ENCODE measurements at regions not wholly inside any gene's neighbourhood (a gene's known extent, or its start where the extent isn't known, plus 50 kb on each side); places are given as distances from the start of the nearest gene placed in this dataset.

DNA sequence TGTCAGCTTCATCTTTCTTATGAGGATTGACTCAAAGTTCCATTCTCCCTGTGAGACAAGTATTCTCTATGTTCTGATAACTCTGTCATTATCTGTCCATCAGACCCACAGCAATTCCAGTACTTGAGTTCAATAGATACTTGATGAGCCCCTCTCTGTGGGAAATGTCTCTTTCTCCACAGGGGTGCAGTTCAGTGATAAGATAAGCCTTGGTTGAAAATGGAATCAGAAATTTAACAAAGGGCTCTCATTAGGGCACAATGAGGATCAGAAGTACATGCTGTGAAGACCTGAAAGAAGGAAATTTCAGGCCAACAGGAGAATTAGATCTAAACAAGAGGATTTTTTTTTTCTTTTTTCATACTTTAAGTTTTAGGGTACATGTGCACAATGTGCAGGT is 737.3 kb downstream of the MTRR start:
- H4K20me1 ChIP-seq (ENCODE audit: insufficient read depth) = no peaks in the 10 kb centered on the region
- DNase-seq (ENCODE audit: low read depth, low spot score) = no peak
- peaks cover 1 to 33% of the 10 kb centered on the region in 2 experiments; a peak in 2 of 4 replicates for H3K9me3 ChIP-seq (ENCODE audit: control insufficient read depth in 1 of 2, insufficient read depth in 1 of 2, low read depth in 1 of 2, low read length in 2 of 2)
- CTCF ChIA-PET = no interaction called here
- no peak overlapping the region for H3K4me3 ChIP-seq (replicated peaks in 1 of 2; ENCODE audit: low read depth in 1 of 2, low read length in 2 of 2)
- no peaks in the 10 kb centered on the region for H3K36me3 ChIP-seq (ENCODE audit: control insufficient read depth in 1 of 2, insufficient read depth in 2 of 2, low read length in 2 of 2)
- no peaks in the 10 kb centered on the region for H3K27me3 ChIP-seq (ENCODE audit: insufficient read depth, low read length)
- RAD21 ChIA-PET (ENCODE audit: low non-redundant PET in 1 of 2, low total read pairs in 2 of 2, uncharacterized antibody in 2 of 2, unreplicated experiment in 2 of 2) = no interaction called here
- no peak overlapping the region for H3K4me2 ChIP-seq (ENCODE audit: low read length)
- no peak overlapping the region for H2AFZ ChIP-seq (ENCODE audit: low read depth, low read length, poor library complexity, severe bottlenecking)
- TF ChIP-seq YY1 (IDR thresholded peaks at IDR 0.05; ENCODE audit: extremely low read depth, insufficient replicate concordance, low read depth, low read length) (no peak), POLR2A (IDR thresholded peaks at IDR 0.05; ENCODE audit: borderline replicate concordance, extremely low read depth, insufficient read depth, insufficient read length) (no peak), TCF7L2 (IDR thresholded peaks at IDR 0.05; ENCODE audit: borderline replicate concordance, extremely low read depth, insufficient read depth, insufficient read length) (no peak), EZH2phosphoT487 (IDR thresholded peaks at IDR 0.05; ENCODE audit: borderline replicate concordance) (no peak), SIN3A (IDR thresholded peaks at IDR 0.05; ENCODE audit: low read depth) (no peak), EGR1 (IDR thresholded peaks at IDR 0.05; ENCODE audit: low read depth) (no peak), SRF (IDR thresholded peaks at IDR 0.05; ENCODE audit: low read depth) (no peak), POLR2AphosphoS5 (IDR thresholded peaks at IDR 0.05; ENCODE audit: low read depth, low read length) (no peak), ELF1 (IDR thresholded peaks at IDR 0.05; ENCODE audit: borderline replicate concordance, low read depth) (no peak), CBX3 (IDR thresholded peaks at IDR 0.05; ENCODE audit: low read depth) (no peak)
- TF ChIP-seq, protein P1, sequence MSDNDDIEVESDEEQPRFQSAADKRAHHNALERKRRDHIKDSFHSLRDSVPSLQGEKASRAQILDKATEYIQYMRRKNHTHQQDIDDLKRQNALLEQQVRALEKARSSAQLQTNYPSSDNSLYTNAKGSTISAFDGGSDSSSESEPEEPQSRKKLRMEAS (IDR thresholded peaks at IDR 0.05) = no peak
- TF ChIP-seq, protein P2, sequence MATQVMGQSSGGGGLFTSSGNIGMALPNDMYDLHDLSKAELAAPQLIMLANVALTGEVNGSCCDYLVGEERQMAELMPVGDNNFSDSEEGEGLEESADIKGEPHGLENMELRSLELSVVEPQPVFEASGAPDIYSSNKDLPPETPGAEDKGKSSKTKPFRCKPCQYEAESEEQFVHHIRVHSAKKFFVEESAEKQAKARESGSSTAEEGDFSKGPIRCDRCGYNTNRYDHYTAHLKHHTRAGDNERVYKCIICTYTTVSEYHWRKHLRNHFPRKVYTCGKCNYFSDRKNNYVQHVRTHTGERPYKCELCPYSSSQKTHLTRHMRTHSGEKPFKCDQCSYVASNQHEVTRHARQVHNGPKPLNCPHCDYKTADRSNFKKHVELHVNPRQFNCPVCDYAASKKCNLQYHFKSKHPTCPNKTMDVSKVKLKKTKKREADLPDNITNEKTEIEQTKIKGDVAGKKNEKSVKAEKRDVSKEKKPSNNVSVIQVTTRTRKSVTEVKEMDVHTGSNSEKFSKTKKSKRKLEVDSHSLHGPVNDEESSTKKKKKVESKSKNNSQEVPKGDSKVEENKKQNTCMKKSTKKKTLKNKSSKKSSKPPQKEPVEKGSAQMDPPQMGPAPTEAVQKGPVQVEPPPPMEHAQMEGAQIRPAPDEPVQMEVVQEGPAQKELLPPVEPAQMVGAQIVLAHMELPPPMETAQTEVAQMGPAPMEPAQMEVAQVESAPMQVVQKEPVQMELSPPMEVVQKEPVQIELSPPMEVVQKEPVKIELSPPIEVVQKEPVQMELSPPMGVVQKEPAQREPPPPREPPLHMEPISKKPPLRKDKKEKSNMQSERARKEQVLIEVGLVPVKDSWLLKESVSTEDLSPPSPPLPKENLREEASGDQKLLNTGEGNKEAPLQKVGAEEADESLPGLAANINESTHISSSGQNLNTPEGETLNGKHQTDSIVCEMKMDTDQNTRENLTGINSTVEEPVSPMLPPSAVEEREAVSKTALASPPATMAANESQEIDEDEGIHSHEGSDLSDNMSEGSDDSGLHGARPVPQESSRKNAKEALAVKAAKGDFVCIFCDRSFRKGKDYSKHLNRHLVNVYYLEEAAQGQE (IDR thresholded peaks at IDR 0.05; ENCODE audit: low read depth) = no peak
- TF ChIP-seq, protein P3, sequence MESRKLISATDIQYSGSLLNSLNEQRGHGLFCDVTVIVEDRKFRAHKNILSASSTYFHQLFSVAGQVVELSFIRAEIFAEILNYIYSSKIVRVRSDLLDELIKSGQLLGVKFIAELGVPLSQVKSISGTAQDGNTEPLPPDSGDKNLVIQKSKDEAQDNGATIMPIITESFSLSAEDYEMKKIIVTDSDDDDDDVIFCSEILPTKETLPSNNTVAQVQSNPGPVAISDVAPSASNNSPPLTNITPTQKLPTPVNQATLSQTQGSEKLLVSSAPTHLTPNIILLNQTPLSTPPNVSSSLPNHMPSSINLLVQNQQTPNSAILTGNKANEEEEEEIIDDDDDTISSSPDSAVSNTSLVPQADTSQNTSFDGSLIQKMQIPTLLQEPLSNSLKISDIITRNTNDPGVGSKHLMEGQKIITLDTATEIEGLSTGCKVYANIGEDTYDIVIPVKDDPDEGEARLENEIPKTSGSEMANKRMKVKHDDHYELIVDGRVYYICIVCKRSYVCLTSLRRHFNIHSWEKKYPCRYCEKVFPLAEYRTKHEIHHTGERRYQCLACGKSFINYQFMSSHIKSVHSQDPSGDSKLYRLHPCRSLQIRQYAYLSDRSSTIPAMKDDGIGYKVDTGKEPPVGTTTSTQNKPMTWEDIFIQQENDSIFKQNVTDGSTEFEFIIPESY (IDR thresholded peaks at IDR 0.05; ENCODE audit: extremely low read depth, insufficient replicate concordance, low read length) = no peak
- ATAC-seq = no peak
- BruUV-seq (replicated peaks) = no TSS peak
- POLR2A ChIA-PET = no interaction called here
- H3K9me2 ChIP-seq (ENCODE audit: insufficient read depth) = no peaks in the 10 kb centered on the region
- no peak overlapping the region for H3K9ac ChIP-seq (ENCODE audit: low read length)
- H3K27ac ChIP-seq (ENCODE audit: low read depth, low read length) = no peak overlapping the region
- no peaks in the 10 kb centered on the region for H3K4me1 ChIP-seq (ENCODE audit: control insufficient read depth in 1 of 2, insufficient read depth in 2 of 2, low read length in 2 of 2)
- no peaks in the 10 kb centered on the region for H3K79me2 ChIP-seq (ENCODE audit: insufficient read depth, low read length)
- intact Hi-C loops (cut with micrococcal nuclease) = no loop called here
